Mesothelial cell of epicardium (in vitro differentiated cells): ENCODE measurements at regions not wholly inside any gene's neighbourhood (a gene's known extent, or its start where the extent isn't known, plus 50 kb on each side); places are given as distances from the start of the nearest gene placed in this dataset.
A peak's percentile ranks its signal among the peaks of the same experiment; 100 is the strongest.
"Not testable (repeated sequence)": the region's sequence is repeated elsewhere in the genome, so short reads cannot be mapped to it uniquely, and the experiment has no call there.

Experiments used
- DNase-seq, 2 experiments: peaks; one replicate each; pipeline ENCODE4 v3.0.0; 2021; ENCODE audit warnings: low spot score in 2 of 2; ENCODE audit not compliant: unreplicated experiment in 2 of 2
- H3K27ac Mint-ChIP-seq: 2 replicates; pipeline ENCODE4 v1.8.0; 2021; ENCODE audit warnings: mixed read lengths
- H3K27me3 Mint-ChIP-seq: 2 replicates; pipeline ENCODE4 v1.8.0; 2021; ENCODE audit warnings: low read depth, mixed read lengths
- H3K36me3 Mint-ChIP-seq: 2 replicates; pipeline ENCODE4 v1.8.0; 2021; ENCODE audit warnings: mixed read lengths
- H3K4me1 Mint-ChIP-seq: 2 replicates; pipeline ENCODE4 v1.8.0; 2021; ENCODE audit warnings: mixed read lengths
- H3K4me3 Mint-ChIP-seq: 2 replicates; pipeline ENCODE4 v1.8.0; 2021; ENCODE audit warnings: mild to moderate bottlenecking, moderate library complexity, mixed read lengths
- H3K9me3 Mint-ChIP-seq: 2 replicates; pipeline ENCODE4 v1.8.0; 2021; ENCODE audit warnings: mixed read lengths
- TF ChIP-seq, protein P1 (sequence below): fragments of 200-600 bp; sonication (generic); IDR thresholded peaks from one replicate; pipeline ENCODE4 v1.5.0; 2021; ENCODE audit warnings: antibody characterized with exemption; ENCODE audit not compliant: unreplicated experiment

- Mint-ChIP-seq H3K36me3 (no peaks in the 10 kb centered on the region), H3K9me3 (no peaks in the 10 kb centered on the region), H3K4me1 (peaks cover 2% of the 10 kb centered on the region), H3K27me3 (peaks cover 10% of the 10 kb centered on the region), H3K27ac (no peak overlapping the region), H3K4me3 (no peak overlapping the region)
- TF ChIP-seq, protein P1, sequence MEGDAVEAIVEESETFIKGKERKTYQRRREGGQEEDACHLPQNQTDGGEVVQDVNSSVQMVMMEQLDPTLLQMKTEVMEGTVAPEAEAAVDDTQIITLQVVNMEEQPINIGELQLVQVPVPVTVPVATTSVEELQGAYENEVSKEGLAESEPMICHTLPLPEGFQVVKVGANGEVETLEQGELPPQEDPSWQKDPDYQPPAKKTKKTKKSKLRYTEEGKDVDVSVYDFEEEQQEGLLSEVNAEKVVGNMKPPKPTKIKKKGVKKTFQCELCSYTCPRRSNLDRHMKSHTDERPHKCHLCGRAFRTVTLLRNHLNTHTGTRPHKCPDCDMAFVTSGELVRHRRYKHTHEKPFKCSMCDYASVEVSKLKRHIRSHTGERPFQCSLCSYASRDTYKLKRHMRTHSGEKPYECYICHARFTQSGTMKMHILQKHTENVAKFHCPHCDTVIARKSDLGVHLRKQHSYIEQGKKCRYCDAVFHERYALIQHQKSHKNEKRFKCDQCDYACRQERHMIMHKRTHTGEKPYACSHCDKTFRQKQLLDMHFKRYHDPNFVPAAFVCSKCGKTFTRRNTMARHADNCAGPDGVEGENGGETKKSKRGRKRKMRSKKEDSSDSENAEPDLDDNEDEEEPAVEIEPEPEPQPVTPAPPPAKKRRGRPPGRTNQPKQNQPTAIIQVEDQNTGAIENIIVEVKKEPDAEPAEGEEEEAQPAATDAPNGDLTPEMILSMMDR: no peak
- no peak for DNase-seq
These were observed 78.9 kb upstream of the FLT1 start for GRCh38 chr13:28573595-28574373.

DNA sequence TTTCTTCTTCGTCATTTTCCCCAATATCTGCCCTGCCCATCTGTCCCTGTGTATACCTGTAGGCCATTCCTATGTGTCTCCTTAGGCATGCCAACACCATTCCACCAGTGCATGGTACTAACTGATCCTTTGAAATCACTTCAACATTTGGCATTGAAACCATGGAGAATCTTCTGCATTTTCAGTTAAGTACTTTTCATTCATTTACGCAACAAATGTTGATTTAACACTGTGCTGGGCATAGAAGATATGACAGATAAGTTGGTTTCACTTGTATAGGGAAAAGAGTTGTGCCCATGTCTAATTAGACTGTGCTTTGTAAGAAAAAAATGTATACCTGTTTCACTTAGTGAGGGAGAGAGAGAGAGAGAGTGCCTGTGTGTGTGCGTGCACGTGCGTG is 77.9 kb upstream of the FLT1 start:
- H3K9me3 Mint-ChIP-seq: no peaks in the 10 kb centered on the region
- no peak for DNase-seq
- TF ChIP-seq, protein P1: no peak
- H3K27me3 Mint-ChIP-seq: peaks cover 6% of the 10 kb centered on the region
- H3K4me1 Mint-ChIP-seq: peaks cover 9% of the 10 kb centered on the region
- H3K4me3 Mint-ChIP-seq: no peak overlapping the region
- H3K36me3 Mint-ChIP-seq: no peaks in the 10 kb centered on the region
- H3K27ac Mint-ChIP-seq: no peak overlapping the region

GRCh38 chr13:28570356-28570755 is 75.4 kb upstream of the FLT1 start:
- DNase-seq, H3K4me3 Mint-ChIP-seq, H3K36me3 Mint-ChIP-seq, H3K4me1 Mint-ChIP-seq, H3K27ac Mint-ChIP-seq, H3K27me3 Mint-ChIP-seq, H3K9me3 Mint-ChIP-seq: not testable (repeated sequence)

- TF ChIP-seq, protein P1: no peak
- H3K4me3 Mint-ChIP-seq: no peak overlapping the region
- DNase-seq: no peak
- H3K36me3 Mint-ChIP-seq: no peaks in the 10 kb centered on the region
- H3K27me3 Mint-ChIP-seq: no peaks in the 10 kb centered on the region
- H3K4me1 Mint-ChIP-seq: peaks cover 13% of the 10 kb centered on the region
- no peaks in the 10 kb centered on the region for H3K9me3 Mint-ChIP-seq
- H3K27ac Mint-ChIP-seq: no peak overlapping the region
These were observed 75.0 kb upstream of the FLT1 start for GRCh38 chr13:28569886-28570285.

- H3K27me3 Mint-ChIP-seq: no peaks in the 10 kb centered on the region
- H3K36me3 Mint-ChIP-seq: no peaks in the 10 kb centered on the region
- H3K4me3 Mint-ChIP-seq: no peak overlapping the region
- peak; percentile 29 to 42 for DNase-seq
- TF ChIP-seq, protein P1: no peak
- H3K9me3 Mint-ChIP-seq: no peaks in the 10 kb centered on the region
- H3K27ac Mint-ChIP-seq: no peak overlapping the region
- peaks cover 29% of the 10 kb centered on the region for H3K4me1 Mint-ChIP-seq
These were observed 73.4 kb upstream of the FLT1 start for GRCh38 chr13:28568286-28568685.

GRCh38 chr13:28566891-28567290 is 72.0 kb upstream of the FLT1 start:
- Mint-ChIP-seq H3K27me3 (no peaks in the 10 kb centered on the region), H3K4me1 (peaks cover 30% of the 10 kb centered on the region), H3K36me3 (no peaks in the 10 kb centered on the region), H3K27ac (no peak overlapping the region), H3K9me3 (no peaks in the 10 kb centered on the region), H3K4me3 (no peak overlapping the region)
- TF ChIP-seq, protein P1: no peak
- DNase-seq: no peak
